Stimulated activated naive CD4-positive, alpha-beta T cell (primary cell): ENCODE measurements at regions not wholly inside any gene's neighbourhood (a gene's known extent, or its start where the extent isn't known, plus 50 kb on each side); places are given as distances from the start of the nearest gene placed in this dataset.
A peak's percentile ranks its signal among the peaks of the same experiment; 100 is the strongest.

Source experiments
- DNase-seq, 6 experiments: peaks; one replicate each; lab custom pipeline; 2025; lab: John Stamatoyannopoulos, UW

DNA sequence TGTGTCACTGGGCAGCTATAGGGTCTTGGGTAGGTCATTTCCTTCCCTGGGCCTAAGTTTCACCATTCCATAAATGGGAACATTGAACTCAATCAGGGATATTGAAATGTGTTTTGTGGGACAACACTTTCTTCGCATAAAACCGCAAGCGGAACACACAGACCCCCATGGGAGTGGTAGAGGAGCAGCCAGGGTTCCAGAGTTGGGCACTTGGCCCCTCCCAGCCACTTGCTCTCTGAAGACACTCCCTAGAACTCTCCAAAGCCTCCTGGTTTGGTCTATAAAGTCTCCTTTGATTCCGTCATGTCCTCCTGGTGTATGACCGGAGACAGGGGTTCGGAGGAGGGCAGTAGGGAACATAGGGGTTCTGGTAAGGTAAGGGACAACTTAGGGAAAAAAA lies 271.7 kb downstream of the UACA start:
- peak in 1 of 6 experiments; percentile 29 for DNase-seq

DNA sequence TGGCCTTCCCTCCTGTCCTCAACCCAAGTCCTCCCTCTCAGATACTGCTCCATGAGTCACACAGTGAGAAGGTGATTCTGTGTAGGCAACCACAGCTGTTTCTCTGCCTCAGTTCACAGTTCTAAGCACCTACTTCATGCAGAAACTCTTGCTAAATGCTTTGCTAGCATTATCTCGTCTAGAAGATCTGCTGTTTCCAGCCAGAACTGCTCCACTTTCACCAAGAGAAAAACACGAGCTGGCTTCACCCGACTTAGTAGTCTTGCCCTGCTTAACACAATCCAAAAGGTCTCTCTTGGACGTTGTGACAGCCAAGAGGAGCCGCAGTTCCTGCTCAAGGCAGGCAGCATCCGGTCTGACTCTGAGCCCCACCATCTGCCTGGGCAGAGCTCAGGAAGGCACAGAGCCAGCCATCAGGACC lies 272.1 kb downstream of the UACA start:
- peak in 2 of 6 experiments; percentile 13 to 18 for DNase-seq

DNA sequence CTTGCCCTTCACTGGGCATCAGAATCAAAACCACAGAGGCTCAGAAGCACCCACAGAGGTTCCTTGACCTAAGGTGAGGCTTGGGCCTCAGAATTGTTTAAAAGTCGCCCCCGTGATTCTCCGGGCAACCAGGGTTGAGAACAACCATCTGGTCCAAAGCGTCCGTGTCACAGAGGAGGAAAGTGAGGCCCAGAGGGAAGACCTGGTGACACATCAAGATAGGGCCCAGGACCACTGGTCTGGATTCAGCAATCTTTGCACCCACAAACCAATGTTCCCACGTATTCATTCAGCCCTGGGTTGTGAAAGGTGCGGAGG lies 272.6 kb downstream of the UACA start:
- DNase-seq: no peak

DNA sequence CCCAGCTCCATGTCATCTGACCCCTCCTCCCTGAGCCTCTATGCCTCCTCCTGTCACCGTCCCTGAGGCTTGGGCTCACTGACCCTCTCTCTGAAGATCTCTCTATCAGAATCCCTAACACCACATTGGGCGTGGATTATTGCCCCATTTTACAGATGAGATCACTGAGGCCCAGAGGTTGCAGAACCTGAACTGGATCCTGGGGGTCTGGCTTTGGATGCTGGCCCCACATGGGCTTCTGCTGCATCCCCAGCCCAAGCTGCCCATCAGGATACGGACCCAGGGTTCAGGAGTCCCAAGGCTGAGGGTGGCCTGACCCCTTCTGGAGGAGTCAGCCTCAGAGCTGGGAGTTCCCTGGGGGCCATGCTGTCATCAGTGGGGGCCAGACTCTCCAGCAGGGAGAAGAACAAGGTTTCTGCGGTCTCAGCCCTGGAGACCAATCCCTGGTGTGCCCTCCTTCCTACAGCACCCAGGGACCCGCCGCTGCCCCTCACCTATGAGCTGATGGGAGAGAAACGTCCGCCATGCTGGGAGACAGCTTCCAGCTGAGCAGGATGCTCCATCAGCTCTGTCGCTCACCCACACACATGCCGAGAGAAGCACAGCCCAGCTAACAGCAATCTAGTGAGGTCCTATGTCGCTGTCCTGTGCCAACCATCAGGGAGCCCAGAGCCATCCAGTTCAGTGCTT lies 273.1 kb downstream of the UACA start:
- DNase-seq: no peak

DNA sequence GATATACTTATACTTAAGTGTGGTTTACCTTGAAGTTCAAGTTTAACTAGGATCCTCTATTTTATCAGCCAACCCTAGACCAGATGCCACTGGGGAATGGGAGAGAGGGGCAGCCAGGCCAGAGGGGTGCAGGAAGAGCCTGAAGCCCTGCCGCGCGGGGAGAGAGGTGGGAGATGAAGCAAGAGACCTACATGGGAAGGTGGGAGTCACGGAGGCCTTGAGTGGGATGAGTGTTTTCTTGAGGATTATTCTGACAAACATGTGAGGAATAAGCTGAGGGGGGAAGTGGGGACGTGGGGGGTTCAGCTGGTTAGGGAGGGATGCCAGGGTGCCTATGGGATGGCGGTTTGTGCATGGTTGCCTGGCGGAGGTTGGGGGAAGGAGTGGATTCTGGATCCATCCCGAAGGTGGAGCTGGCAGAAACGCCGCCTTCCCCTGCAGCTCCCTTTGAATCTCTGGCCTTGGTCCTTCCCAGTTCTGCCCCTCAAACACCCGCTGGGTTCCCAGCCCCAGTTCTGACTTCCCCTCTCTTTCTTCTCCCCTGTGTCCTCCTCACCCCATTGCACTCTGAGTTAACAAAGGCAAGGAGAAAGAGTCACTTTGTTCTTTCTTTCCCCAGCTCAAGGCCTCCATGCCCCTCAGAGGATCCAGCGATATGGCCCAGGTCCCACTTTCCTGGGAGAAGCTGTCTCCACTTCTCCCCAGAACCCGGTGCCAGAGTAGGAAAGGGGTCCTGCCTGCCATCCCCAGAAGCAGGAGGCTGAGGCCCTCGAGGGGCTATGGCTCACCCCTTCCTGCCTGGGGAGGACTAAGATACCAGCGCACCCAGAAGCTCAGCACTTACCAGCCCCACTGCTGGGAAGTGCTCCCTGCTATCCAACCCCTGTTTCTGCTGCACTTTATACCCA lies 274.2 kb downstream of the UACA start:
- DNase-seq: no peak

DNA sequence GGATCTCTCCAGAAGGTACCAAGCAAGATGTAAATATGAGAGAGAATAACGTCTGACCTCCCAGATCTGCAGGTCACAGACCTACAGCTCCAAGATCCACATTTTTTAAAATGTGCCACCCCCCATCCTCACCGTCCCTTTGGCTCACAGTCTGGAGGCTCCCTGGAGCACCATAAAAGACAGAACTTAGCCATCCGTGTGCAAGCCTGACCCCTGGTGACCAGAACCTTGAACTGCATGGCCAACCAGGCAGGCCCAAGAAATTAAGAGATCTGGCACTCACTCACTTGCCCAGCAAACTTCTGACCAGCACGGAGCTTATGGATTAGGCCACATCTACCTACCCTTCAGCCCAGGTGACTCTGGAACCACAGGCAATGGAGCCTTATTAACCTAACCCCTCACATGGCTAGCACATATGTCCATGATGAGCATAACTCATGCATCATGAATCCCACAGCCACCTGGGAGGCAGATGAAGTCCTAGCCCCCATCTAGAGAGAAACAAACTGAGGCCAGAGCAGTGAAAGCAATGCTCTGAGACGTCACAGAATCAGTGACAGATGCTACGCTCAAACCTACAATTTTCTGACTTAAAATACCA lies 275.3 kb downstream of the UACA start:
- peak in 5 of 6 experiments; percentile 23 to 72 (median 58) for DNase-seq

DNA sequence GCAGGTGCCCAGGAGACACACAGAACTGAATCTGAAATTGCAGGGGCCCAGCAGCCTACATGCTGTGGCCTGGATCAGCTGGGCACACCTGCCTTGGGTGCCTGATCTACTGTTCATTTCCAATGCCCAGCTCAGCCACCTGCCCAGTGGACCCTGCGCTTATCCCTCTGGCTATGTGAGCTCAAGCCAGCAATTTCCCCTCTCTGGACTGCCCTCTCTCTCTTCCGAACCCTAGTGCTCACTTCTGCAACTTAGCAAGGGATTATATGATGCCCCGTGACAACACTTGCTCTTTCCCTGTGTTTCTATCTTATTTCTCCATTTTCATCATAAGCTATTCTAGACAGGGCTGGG lies 276.0 kb downstream of the UACA start:
- no peak for DNase-seq

DNA sequence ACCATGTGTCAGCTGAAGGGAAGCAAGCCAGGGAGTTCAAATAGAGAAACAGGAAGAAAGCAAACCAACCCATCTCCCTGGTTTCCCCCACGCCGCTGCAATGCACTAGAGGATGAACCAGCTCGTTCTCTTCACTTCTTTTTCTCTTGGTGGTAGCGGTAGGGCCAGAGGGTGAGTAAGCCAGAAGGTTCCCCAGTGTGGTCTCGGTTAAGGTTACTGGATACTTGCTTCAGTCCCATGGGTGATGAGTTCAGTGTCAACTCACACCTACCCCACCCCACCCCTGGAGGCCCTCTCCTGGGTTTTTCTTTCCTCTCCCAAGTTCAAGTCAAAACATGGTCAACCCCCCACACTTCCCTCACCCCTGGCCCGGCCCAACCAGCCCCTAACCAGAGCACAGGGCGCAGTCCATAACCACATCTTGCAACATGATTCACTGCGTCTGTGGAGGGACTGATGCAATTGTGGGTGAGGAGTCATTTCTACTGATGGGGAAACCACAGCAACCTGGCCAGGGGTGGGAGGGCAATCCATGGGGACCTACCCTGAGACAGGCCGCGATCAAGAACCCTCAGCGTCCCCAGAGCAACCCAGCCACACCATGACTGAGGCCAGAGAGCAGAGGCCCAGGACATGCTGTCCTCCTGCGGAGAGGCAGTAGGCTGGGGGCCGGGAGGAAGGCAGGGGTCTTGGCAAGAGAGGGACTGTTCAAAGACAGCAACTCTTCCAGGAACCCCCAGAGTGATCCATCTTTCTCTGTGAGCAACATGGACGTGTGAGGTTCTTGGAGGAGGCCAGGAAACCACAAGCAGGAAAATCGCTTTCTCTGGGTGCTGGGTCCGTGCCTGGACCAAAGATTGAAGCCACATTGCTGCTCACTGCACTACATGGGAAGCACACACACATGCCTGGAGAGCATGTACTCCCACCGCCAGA lies 276.6 kb downstream of the UACA start:
- peak in 1 of 6 experiments; percentile 10 for DNase-seq

DNA sequence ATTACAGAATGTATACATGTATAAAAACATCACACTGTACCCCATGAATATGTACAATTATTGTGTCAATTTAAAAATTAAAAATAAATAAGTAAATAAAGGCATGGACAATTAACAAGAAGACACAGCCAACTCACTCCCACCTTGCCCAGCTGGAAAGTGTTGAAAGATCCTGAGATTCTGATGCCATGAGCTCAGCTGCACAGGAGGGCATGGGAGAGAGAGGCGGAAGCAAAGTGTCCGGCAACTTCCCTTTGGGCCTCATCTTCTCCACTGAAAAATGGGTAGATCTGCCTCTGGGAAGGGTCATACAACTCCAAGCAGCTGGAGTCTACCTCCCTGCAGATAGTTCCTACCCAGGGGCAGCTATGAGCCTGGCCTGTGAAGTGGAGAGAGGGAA lies 277.3 kb downstream of the UACA start:
- DNase-seq: no peak

DNA sequence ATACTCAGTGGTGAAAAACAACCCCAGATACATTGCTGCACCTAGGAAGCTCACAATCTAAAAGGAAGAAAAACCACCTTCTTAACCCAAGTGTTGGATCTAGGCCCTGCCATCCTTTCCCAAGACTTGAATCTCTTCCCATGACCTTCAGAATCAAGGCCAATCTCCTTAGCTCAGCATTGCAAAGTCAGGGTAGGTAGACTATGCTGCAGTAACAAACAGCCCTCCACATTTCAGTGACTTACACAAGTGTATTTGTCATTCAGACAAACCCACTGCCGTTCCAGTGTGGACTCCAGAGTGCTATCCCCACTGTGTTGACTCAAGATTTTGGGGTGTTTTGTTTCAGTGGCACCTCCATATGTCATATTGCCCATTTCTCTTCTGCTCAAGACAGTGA lies 278.4 kb downstream of the UACA start:
- no peak for DNase-seq

DNA sequence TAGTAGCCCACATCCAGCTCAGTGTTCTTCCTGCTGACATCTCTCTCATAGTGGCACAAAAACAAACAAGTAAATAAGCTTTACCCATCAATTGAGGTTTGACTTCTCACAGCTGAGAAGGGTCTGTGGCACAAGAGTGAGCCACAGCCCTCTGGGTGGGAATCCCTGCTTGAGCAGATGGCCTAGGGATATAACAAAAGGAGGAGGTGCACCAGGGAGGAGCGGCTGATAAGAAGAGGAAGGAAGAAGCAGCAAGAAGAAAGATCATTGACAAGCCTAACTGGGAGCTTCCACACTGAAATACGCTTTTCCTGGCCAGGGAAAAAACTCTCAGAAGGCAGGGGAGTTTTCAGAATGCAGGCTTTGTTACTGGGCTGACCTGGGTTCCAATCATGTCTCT lies 279.8 kb downstream of the UACA start:
- no peak for DNase-seq

DNA sequence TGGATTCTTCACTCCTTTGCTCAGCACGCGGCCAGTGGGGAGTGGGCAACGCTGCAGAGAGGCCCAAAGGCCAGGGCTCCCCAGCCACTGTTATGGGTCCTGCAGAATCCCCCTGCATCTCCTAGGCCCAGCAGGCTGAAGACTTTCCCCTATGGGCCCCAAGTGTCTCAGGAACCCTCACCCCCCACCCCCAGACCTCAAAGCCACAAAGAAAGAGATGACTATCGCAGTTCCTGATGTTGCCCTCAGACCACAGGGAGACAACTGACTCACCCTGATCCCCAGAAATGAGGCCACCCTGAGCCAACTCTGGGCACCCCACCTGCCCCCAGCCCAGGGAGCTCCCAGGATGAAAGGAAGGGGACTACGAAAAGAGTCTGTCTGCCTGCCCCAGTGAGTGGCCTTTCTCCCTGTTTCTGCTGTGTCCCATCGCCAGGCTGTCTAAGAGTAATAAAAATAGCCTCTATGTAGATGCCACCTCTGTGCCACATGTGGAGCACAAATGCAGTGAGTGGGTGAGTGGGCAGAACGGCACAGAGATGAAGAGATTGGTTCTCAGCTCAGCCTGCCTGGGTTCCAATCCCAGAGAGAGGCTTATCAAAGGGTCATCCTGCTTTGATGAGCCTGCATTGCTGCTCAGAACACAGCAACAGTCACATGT lies 283.0 kb downstream of the UACA start:
- DNase-seq: peak in 1 of 6 experiments; percentile 21

DNA sequence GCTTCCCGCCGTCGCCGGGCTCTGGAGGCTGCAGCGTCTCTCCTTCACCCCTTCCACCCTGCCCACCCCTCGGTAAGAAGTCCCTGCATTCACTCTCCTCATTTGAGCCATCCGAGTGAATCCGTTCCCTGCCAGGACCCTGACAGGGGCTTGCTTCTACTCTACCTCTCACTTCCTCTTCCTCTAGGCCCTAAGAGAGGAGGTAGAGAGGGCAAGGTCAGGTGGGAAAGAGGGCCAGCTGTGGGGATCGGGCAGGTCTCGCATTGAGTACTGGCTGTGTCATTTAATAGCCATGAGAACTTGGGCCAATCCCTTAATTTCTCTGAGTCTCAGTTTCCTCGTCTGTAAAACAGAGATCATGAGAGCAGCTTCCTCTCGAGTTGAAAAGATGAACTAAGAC lies 283.6 kb downstream of the UACA start:
- no peak for DNase-seq

DNA sequence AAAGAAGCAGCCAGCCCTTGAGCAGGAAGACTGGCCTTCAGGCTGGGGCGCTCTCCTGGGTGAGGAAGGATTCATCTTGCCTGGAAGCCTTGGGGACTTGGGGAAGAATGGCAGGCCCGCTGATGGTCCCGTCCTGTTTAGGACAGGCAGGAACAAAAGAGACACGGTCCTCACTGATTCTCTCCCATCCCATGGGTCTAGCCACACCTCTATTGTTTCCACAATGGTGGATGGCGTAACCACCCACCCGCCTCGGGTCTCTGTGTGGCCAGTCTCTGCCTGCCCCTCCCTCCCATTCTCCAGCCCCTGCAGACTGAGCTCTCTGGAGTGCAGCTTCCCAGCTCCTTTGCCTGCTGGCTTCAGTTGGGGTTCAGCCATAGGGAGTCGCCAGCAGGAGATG lies 284.3 kb downstream of the UACA start:
- DNase-seq: no peak

DNA sequence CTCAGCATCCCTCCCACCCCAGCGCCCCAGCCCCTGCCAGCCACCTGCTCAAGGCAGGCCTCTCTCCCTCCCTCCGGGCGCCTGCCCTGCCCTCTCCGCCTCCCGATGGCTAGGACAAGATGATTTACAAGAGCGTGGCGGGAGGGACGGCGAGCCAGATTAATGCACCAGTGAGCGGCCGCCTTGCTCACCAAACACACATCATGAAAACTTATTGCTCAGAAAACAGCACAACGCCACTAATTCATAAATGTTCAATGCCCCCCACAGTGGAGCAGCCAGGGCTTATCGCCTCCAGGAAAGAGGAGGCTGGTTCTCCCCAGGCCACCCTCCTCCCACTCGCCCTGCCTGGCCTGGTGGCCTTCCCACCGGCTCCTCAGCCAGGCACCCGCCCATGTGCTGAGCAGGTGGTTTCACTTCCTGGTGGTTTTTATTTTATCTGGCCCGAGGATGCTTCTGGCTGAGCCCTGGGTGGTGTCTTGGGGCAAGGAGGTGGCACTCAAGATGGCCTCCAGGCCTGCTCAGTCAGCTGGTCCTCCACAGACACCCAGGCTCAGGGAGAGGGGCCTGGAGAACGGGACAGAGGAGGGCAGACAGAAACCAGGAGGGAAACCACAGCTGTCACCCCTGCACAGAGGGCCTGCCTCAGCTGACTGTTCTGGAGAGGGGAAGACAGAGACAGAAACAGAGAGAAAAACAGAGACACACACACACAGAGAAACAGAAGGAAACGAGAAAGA lies 284.9 kb downstream of the UACA start:
- DNase-seq: peak in 1 of 6 experiments; percentile 23

DNA sequence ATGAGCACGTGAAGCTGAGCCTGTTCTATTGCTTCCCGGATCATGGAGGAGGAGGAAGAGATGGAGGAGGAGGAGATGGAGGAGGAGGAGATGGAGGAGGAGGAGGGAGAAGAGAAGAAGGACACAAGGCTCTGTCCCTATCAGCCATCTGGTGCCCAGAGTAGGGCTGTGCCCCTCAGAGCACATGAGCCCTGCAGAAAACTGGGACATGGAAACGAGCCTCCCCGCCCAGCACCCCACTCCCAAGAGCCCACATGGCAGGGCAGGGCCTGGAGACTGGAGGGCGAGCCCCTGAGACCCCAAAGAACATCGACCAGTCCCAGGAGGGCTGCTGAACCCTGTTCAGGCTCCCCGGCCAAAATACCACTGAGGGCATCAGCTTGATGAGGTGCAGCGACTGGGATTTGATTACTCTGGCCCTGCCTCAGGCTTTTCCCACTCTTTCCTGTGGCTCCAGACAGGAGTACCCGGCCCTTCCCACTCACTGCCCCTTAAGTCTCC lies 285.6 kb downstream of the UACA start:
- no peak for DNase-seq

DNA sequence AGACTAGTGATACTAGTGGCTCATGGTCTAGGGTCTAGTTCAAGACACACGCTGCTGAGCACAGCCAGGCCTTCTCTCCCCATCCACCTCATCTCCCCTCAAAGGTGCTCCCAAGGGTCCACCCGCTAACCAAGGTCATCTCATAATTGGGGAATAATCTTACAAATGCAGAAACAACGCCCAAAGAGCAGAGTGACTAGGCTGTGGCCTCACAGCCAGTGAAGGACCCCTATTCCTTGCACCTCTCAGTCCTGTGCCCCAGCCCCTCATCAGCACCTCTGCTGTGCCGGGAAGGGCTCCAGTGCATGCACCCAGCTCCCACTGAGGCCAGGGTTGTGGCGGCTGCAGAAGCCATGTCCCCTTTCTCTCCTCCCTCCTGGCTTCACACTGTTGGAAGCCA lies 286.9 kb downstream of the UACA start:
- DNase-seq: no peak

DNA sequence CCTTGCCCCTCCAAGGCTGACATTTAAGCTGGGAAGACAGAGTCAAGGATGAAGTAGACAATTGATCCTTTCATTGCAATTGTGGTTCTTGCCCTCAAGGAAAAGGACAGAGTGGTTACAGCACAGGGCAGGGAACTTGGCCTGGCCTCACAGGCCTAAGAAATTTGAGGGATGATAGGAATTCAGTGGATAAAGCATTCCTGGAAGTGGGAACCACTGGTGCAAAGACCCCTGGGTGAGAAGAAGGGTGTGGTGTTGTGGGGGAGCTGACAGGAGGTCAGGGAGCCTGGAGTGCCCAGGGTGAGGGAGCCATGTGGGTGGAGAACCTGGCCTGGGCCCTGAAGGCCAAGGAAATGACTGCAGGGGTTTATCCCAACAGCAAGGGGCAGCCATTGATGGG lies 287.4 kb downstream of the UACA start:
- DNase-seq: no peak

DNA sequence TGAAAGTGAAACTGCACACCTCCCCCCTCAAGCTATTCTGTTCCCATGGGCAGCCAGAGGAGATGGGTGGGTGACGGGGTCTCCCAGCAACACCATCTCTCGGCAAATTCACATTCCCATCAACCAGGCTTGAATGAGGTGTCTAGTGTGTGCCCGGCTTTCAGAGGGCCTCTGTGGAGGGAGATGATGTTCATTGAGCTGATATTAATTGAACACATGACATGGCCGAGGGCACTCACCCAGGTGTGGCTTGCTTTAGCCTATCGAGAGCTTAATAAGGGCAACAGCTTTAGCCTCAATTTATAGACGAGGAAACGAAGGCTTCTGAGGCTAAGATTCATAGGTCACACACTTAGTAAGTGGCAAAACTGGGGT lies 288.0 kb downstream of the UACA start:
- DNase-seq: no peak
